Duodenal mucosa (tissue), 2 donors: ENCODE measurements at regions not wholly inside any gene's neighbourhood (a gene's known extent, or its start where the extent isn't known, plus 50 kb on each side); places are given as distances from the start of the nearest gene placed in this dataset.
"Not testable (repeated sequence)": the region's sequence is repeated elsewhere in the genome, so short reads cannot be mapped to it uniquely, and the experiment has no call there.

Experiments used
- H3K27ac ChIP-seq: one replicate; pipeline ENCODE4 v1.7.0; 2013; ENCODE audit warnings: low read depth, low read length
- H3K27me3 ChIP-seq, 2 donors: one replicate each; pipeline ENCODE4 v1.7.0; 2013; ENCODE audit warnings: low read length in 2 of 2, control low read depth in 1 of 2; ENCODE audit not compliant: insufficient read depth in 2 of 2, control insufficient read depth in 1 of 2
- H3K36me3 ChIP-seq, 2 donors: one replicate each; pipeline ENCODE4 v1.7.0; 2013; ENCODE audit warnings: low read length in 2 of 2, control low read depth in 1 of 2; ENCODE audit not compliant: insufficient read depth in 2 of 2, control insufficient read depth in 1 of 2
- H3K4me1 ChIP-seq, 2 donors: one replicate each; pipeline ENCODE4 v1.7.0; 2013; ENCODE audit warnings: low read length in 2 of 2, control low read depth in 1 of 2; ENCODE audit not compliant: insufficient read depth in 2 of 2, control insufficient read depth in 1 of 2
- H3K4me3 ChIP-seq, 2 donors: one replicate each; pipeline ENCODE4 v1.7.0; 2013; ENCODE audit warnings: low read length in 2 of 2, low read depth in 1 of 2
- H3K9ac ChIP-seq, 2 donors: one replicate each; pipeline ENCODE4 v1.7.0; 2013; ENCODE audit warnings: low read length in 2 of 2, low read depth in 1 of 2
- H3K9me3 ChIP-seq, 2 donors: one replicate each; pipeline ENCODE4 v1.7.0; 2013; ENCODE audit warnings: low read length in 2 of 2, control low read depth in 1 of 2; ENCODE audit not compliant: control insufficient read depth in 1 of 2

GRCh38 chrX:143318857-143319256 lies 198.4 kb downstream of the SPANXN3 start:
- not testable (repeated sequence) for H3K9ac ChIP-seq, H3K36me3 ChIP-seq, H3K27ac ChIP-seq, H3K9me3 ChIP-seq, H3K4me3 ChIP-seq, H3K4me1 ChIP-seq, H3K27me3 ChIP-seq

GRCh38 chrX:143306991-143307937 lies 210.0 kb downstream of the SPANXN3 start:
- Histone ChIP-seq H3K27ac (no peak overlapping the region), H3K4me3 (peak overlapping the region in 1 of 2 donors; percentile 40), H3K9ac (no peak overlapping the region)

GRCh38 chrX:143304518-143304917 lies 212.8 kb downstream of the SPANXN3 start:
- Histone ChIP-seq H3K9me3 (no peaks in the 10 kb centered on the region), H3K27me3 (no peaks in the 10 kb centered on the region), H3K27ac (no peak overlapping the region), H3K4me3 (no peak overlapping the region), H3K9ac (no peak overlapping the region), H3K4me1 (peaks cover 0 to 13% of the 10 kb centered on the region in 2 donors), H3K36me3 (no peaks in the 10 kb centered on the region)

More at GRCh38 chrX:143306991-143307937, 210.0 kb downstream of the SPANXN3 start:
- H3K27me3 ChIP-seq = no peaks in the 10 kb centered on the region
- no peaks in the 10 kb centered on the region for H3K36me3 ChIP-seq
- no peaks in the 10 kb centered on the region for H3K9me3 ChIP-seq
- H3K4me1 ChIP-seq = peaks cover 0 to 13% of the 10 kb centered on the region in 2 donors

DNA sequence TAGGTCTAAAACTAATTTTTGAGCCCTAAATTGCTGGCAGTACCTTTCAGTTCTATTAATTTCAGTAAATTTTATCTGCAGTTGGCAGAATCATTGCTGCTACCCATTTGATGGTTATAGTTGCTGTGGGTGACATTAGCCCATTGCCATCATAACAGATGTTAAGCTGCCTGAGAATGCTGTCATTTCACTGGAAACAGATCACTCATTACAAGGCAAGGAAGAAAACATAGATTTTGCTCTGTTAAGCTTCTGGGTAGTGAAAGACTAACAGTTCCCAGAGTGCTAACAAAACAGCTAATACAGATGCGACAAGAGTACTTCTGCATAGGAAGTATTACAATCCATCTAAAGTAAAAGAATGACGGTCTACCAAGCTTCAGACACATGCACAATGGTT lies 213.2 kb downstream of the SPANXN3 start:
- Histone ChIP-seq H3K36me3 (no peaks in the 10 kb centered on the region), H3K27me3 (no peaks in the 10 kb centered on the region), H3K4me1 (peaks cover 0 to 13% of the 10 kb centered on the region in 2 donors), H3K9me3 (no peaks in the 10 kb centered on the region), H3K27ac (no peak overlapping the region), H3K9ac (no peak overlapping the region), H3K4me3 (no peak overlapping the region)

GRCh38 chrX:143298663-143299241 lies 218.5 kb downstream of the SPANXN3 start:
- Histone ChIP-seq H3K4me1 (peaks cover 0 to 5% of the 10 kb centered on the region in 2 donors), H3K27ac (no peak overlapping the region), H3K27me3 (no peaks in the 10 kb centered on the region), H3K9ac (no peak overlapping the region), H3K36me3 (no peaks in the 10 kb centered on the region), H3K4me3 (no peak overlapping the region), H3K9me3 (no peaks in the 10 kb centered on the region)

GRCh38 chrX:143296521-143296920 lies 220.8 kb downstream of the SPANXN3 start:
- no peaks in the 10 kb centered on the region for H3K36me3 ChIP-seq
- no peak overlapping the region for H3K4me3 ChIP-seq
- peaks cover 0 to 5% of the 10 kb centered on the region in 2 donors for H3K4me1 ChIP-seq
- H3K9me3 ChIP-seq = no peaks in the 10 kb centered on the region
- H3K27ac ChIP-seq = no peak overlapping the region
- no peak overlapping the region for H3K9ac ChIP-seq
- H3K27me3 ChIP-seq = no peaks in the 10 kb centered on the region

DNA sequence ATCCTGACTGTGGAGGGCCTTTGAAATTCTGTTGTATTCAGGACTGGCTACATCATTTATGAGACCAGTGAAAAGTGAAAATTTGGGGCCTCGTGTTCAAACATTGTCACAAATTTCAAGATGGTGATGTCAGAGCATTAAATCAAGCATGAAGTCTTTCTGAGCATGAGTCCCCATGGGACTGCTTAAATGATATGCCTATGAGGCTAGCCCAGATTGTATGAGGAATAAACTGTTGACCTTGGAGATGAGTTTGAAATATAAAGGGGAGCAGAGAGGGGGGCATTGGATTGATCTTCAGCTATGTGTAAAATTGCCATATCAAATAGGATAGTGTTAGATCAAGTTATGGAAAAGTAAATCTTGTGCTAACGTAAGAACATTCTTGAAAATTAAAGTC lies 230.0 kb downstream of the SPANXN3 start:
- Histone ChIP-seq H3K36me3 (no peaks in the 10 kb centered on the region), H3K9me3 (no peaks in the 10 kb centered on the region), H3K4me1 (no peaks in the 10 kb centered on the region), H3K9ac (no peak overlapping the region), H3K27me3 (no peaks in the 10 kb centered on the region), H3K27ac (no peak overlapping the region), H3K4me3 (no peak overlapping the region)

- Histone ChIP-seq H3K9ac (no peak overlapping the region), H3K9me3 (no peaks in the 10 kb centered on the region), H3K4me3 (no peak overlapping the region), H3K27ac (no peak overlapping the region), H3K36me3 (no peaks in the 10 kb centered on the region), H3K4me1 (no peaks in the 10 kb centered on the region), H3K27me3 (no peaks in the 10 kb centered on the region)
Observed at GRCh38 chrX:143270317-143270716, 244.6 kb downstream of the SPANXN4 start.

GRCh38 chrX:143244593-143244992 lies 218.9 kb downstream of the SPANXN4 start:
- not testable (repeated sequence) for H3K4me1 ChIP-seq, H3K9me3 ChIP-seq, H3K27me3 ChIP-seq, H3K36me3 ChIP-seq, H3K4me3 ChIP-seq, H3K27ac ChIP-seq, H3K9ac ChIP-seq

DNA sequence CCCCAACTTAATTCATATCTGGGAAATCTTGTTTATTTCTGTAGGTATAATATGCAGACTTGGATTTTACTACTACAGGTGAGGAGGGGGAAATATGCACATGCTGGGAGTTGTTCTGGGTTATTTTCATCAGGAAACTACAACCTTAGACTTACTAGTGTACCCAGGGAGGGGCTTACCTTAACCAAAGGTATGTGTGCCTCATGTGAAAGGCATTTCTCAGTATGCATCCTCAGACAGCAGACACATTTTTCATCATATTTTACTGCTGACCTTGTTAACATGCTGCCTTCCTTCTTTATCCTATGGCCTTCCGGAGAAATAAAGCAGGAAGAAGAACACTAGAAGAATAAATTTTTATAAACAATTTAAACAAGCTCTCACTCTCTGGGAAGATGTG lies 214.9 kb downstream of the SPANXN4 start:
- no peaks in the 10 kb centered on the region for H3K4me1 ChIP-seq
- H3K27me3 ChIP-seq = no peaks in the 10 kb centered on the region
- no peaks in the 10 kb centered on the region for H3K9me3 ChIP-seq
- H3K27ac ChIP-seq = no peak overlapping the region
- H3K4me3 ChIP-seq = no peak overlapping the region
- no peak overlapping the region for H3K9ac ChIP-seq
- no peaks in the 10 kb centered on the region for H3K36me3 ChIP-seq
